Gastrocnemius medialis (tissue), 4 donors: ENCODE measurements at regions not wholly inside any gene's neighbourhood (a gene's known extent, or its start where the extent isn't known, plus 50 kb on each side); places are given as distances from the start of the nearest gene placed in this dataset.

Source experiments
- CTCF ChIP-seq, 5 experiments: fragments of 450-650 bp in 3 of 5; fragments of 200-600 bp in 2 of 5; sonication (generic) in 2 of 5; IDR thresholded peaks in 4 of 5; conservative IDR thresholded peaks in 1 of 5; 1 replicate in 4 of 5; 2 replicates in 1 of 5; pipeline ENCODE4 v1.5.1; 2016 to 2019; ENCODE audit warnings: antibody characterized with exemption in 5 of 5, mild to moderate bottlenecking in 3 of 5, moderate library complexity in 3 of 5
- POLR2A ChIP-seq, 2 donors: fragments of 450-650 bp; IDR thresholded peaks; one replicate each; pipeline ENCODE4 v1.6.1; 2017; ENCODE audit warnings: antibody characterized with exemption in 2 of 2, mild to moderate bottlenecking in 2 of 2, moderate library complexity in 2 of 2

GRCh38 chr7:66504131-66504530 lies 124.5 kb upstream of the KCTD7 start:
- no peak for TF ChIP-seq POLR2A (IDR thresholded peaks at IDR 0.05)
- TF ChIP-seq CTCF (IDR thresholded peaks at IDR 0.05 in 4 of 5, conservative IDR thresholded peaks at IDR 0.05 in 1 of 5): no peak
